ENCODE measurements at regions not wholly inside any gene's neighbourhood (a gene's known extent, or its start where the extent isn't known, plus 50 kb on each side); places are given as distances from the start of the nearest gene placed in this dataset.

- TF ChIP-seq CTCF (IDR thresholded peaks at IDR 0.05) (no peak), POLR2A (IDR thresholded peaks at IDR 0.05) (no peak)
These were observed 249.0 kb upstream of the LUZP2 start for GRCh38 chr11:24247846-24248245.

All from esophagus squamous epithelium (tissue), 4 donors.